ENCODE measurements at regions not wholly inside any gene's neighbourhood (a gene's known extent, or its start where the extent isn't known, plus 50 kb on each side); places are given as distances from the start of the nearest gene placed in this dataset.

GRCh38 chr5:5765066-5765850 is 342.8 kb downstream of the ICE1 start:
- Histone ChIP-seq H3K4ac (replicated peaks; ENCODE audit: insufficient read length, low read depth, low read length) (no peak overlapping the region), H3K23me2 (ENCODE audit: low read depth, low read length) (no peaks in the 10 kb centered on the region), H2BK120ac (replicated peaks; ENCODE audit: low read depth, low read length) (no peak overlapping the region), H3K9me3 (ENCODE audit: insufficient read depth in 2 of 2, low read depth in 1 of 2, low read length in 1 of 2) (0 out of 4 replicates have a peak, but pooled peaks cover 0 to 4% of the 10 kb centered on the region in 2 experiments), H2BK15ac (ENCODE audit: low read length) (no peak overlapping the region), H3K4me3 (ENCODE audit: extremely low read depth in 1 of 4, insufficient read depth in 2 of 4, low read depth in 3 of 4, low read length in 4 of 4) (no peak overlapping the region), H2AK5ac (ENCODE audit: low read depth, low read length) (no peak overlapping the region), H3K23ac (ENCODE audit: insufficient read length) (no peak overlapping the region), H3K79me1 (ENCODE audit: low read depth, low read length) (no peaks in the 10 kb centered on the region), H3K56ac (replicated peaks; ENCODE audit: insufficient read length, low read depth, low read length) (no peak overlapping the region), H3K79me2 (ENCODE audit: control insufficient read depth in 1 of 2, insufficient read depth in 2 of 2, low read length in 2 of 2) (no peaks in the 10 kb centered on the region), H3K9ac (replicated peaks in 1 of 4; ENCODE audit: extremely low read depth in 1 of 4, low read depth in 3 of 4, low read length in 3 of 4) (no peak overlapping the region), H3K4me2 (ENCODE audit: insufficient read depth in 1 of 2, low read depth in 2 of 2, low read length in 2 of 2) (no peak overlapping the region), H2BK5ac (ENCODE audit: low read depth, low read length) (no peak overlapping the region), H4K20me1 (replicated peaks in 1 of 2; ENCODE audit: control insufficient read depth in 1 of 2, insufficient read depth in 2 of 2, low read length in 2 of 2) (no peaks in the 10 kb centered on the region), H2BK12ac (ENCODE audit: low read depth, low read length) (no peak overlapping the region), H3K27me3 (replicated peaks in 1 of 4; ENCODE audit: control insufficient read depth in 3 of 4, extremely low read depth in 1 of 4, insufficient read depth in 3 of 4, low read length in 3 of 4) (no peaks in the 10 kb centered on the region), H4K91ac (replicated peaks; ENCODE audit: insufficient read length, low read length) (peak overlapping the region; percentile 51), H3K27ac (ENCODE audit: low read depth, low read length) (no peak overlapping the region), H3K18ac (ENCODE audit: extremely low read depth, low read length) (no peak overlapping the region), H2AFZ (ENCODE audit: low read length) (no peak overlapping the region), H2BK20ac (ENCODE audit: low read length) (no peak overlapping the region), H3K14ac (ENCODE audit: insufficient read length) (no peak overlapping the region), H3K4me1 (replicated peaks in 1 of 4; ENCODE audit: control insufficient read depth in 3 of 4, insufficient read depth in 4 of 4, low read length in 3 of 4) (peaks cover 0 to 2% (median 0%) of the 10 kb centered on the region in 4 experiments; a peak in 1 of 7 replicates), H4K5ac (ENCODE audit: insufficient read length, low read depth, low read length) (no peak overlapping the region), H4K8ac (ENCODE audit: extremely low read depth, insufficient read depth, low read length) (no peak overlapping the region), H3K36me3 (ENCODE audit: control insufficient read depth in 2 of 4, insufficient read depth in 4 of 4, low read length in 3 of 4) (no peaks in the 10 kb centered on the region)
- no peak for DNase-seq (ENCODE audit: low read depth in 1 of 2, low spot score in 2 of 2)
- CTCF ChIA-PET (ENCODE audit: partially characterized antibody), result interaction anchor here (1.6 kb wide), 1 partner anchor 116 kb away, joined by 5 read pairs; no protein-coding TSS in a partner anchor
- WGBS, 2 experiments (ENCODE audit: extremely low coverage in 1 of 2, insufficient coverage in 1 of 2, insufficient read length in 1 of 2, insufficient replicate concordance in 2 of 2, low coverage in 1 of 2, low lambda C conversion rate in 2 of 2, missing lambda C conversion rate in 1 of 2), result 96% methylated on average over 7 of the region's 7 CpGs; no CpG with 5 or more reads in 1 of the 2 experiments
- POLR2A ChIA-PET (ENCODE audit: partially characterized antibody), result no interaction called here
- no peak for FAIRE-seq
- no peak for TF ChIP-seq BACH1 (IDR thresholded peaks at IDR 0.05; ENCODE audit: low read length)
- TF ChIP-seq PHF8 (conservative IDR thresholded peaks at IDR 0.05; ENCODE audit: low read depth, low read length), result no peak
- TF ChIP-seq GTF2F1 (IDR thresholded peaks at IDR 0.05; ENCODE audit: borderline replicate concordance, low read depth, low read length), result no peak
- TF ChIP-seq CHD1 (IDR thresholded peaks at IDR 0.05; ENCODE audit: low read depth, low read length), result no peak
- no peak for TF ChIP-seq FOSL1 (IDR thresholded peaks at IDR 0.05; ENCODE audit: insufficient read depth, low read depth, low read length)
- TF ChIP-seq MAX (IDR thresholded peaks at IDR 0.05), result no peak
- no peak for TF ChIP-seq CEBPB (IDR thresholded peaks at IDR 0.05; ENCODE audit: low read depth, low read length)
- no peak for TF ChIP-seq EZH2 (IDR thresholded peaks at IDR 0.05; ENCODE audit: low read depth, low read length, severe bottlenecking)
- no peak for TF ChIP-seq CBX8 (IDR thresholded peaks at IDR 0.05; ENCODE audit: borderline replicate concordance, low read depth, low read length)
- no peak for TF ChIP-seq CTCF (IDR thresholded peaks at IDR 0.05; ENCODE audit: control extremely low read depth in 1 of 3, insufficient read depth in 1 of 3, low read depth in 1 of 3, low read length in 3 of 3)

Data from H1 (cell line).